ENCODE measurements at regions not wholly inside any gene's neighbourhood (a gene's known extent, or its start where the extent isn't known, plus 50 kb on each side); places are given as distances from the start of the nearest gene placed in this dataset.
A peak's percentile ranks its signal among the peaks of the same experiment; 100 is the strongest.

GRCh38 chr1:29875557-29876028 is 639.3 kb downstream of the PTPRU start:
- no peak for DNase-seq

- no peak for DNase-seq
Measured at GRCh38 chr1:29870621-29871020, 634.3 kb downstream of the PTPRU start.

- DNase-seq = no peak
Measured at GRCh38 chr1:29869802-29870201, 633.5 kb downstream of the PTPRU start.

GRCh38 chr1:29868944-29869343 is 632.6 kb downstream of the PTPRU start:
- no peak for DNase-seq

GRCh38 chr1:29868096-29868495 is 631.8 kb downstream of the PTPRU start:
- DNase-seq = no peak

GRCh38 chr1:29865051-29865450 is 628.7 kb downstream of the PTPRU start:
- no peak for DNase-seq

- DNase-seq = no peak
Measured at GRCh38 chr1:29864431-29865022, 628.2 kb downstream of the PTPRU start.

GRCh38 chr1:29861922-29862321 is 625.6 kb downstream of the PTPRU start:
- no peak for DNase-seq

- no peak for DNase-seq
Measured at GRCh38 chr1:29861446-29861845, 625.1 kb downstream of the PTPRU start.

- no peak for DNase-seq
Measured at GRCh38 chr1:29860681-29861080, 624.4 kb downstream of the PTPRU start.

GRCh38 chr1:29860056-29860455 is 623.7 kb downstream of the PTPRU start:
- DNase-seq = no peak

GRCh38 chr1:29859126-29859525 is 622.8 kb downstream of the PTPRU start:
- DNase-seq = no peak

GRCh38 chr1:29858646-29859045 is 622.3 kb downstream of the PTPRU start:
- no peak for DNase-seq

GRCh38 chr1:29856340-29857114 is 620.2 kb downstream of the PTPRU start:
- no peak for DNase-seq

GRCh38 chr1:29855561-29856160 is 619.3 kb downstream of the PTPRU start:
- DNase-seq = no peak

GRCh38 chr1:29854700-29855276 is 618.5 kb downstream of the PTPRU start:
- no peak for DNase-seq

GRCh38 chr1:29853716-29854330 is 617.5 kb downstream of the PTPRU start:
- no peak for DNase-seq

- no peak for DNase-seq
Measured at GRCh38 chr1:29852248-29852647, 615.9 kb downstream of the PTPRU start.

- DNase-seq = no peak
Measured at GRCh38 chr1:29851691-29852090, 615.4 kb downstream of the PTPRU start.

- no peak for DNase-seq
Measured at GRCh38 chr1:29849991-29850757, 613.9 kb downstream of the PTPRU start.

- DNase-seq = peak in 1 of 2 experiments; percentile 13
Measured at GRCh38 chr1:29849038-29849750, 612.9 kb downstream of the PTPRU start.

GRCh38 chr1:29845910-29846309 is 609.6 kb downstream of the PTPRU start:
- DNase-seq = no peak
